HL-60 (cell line): ENCODE measurements at regions not wholly inside any gene's neighbourhood (a gene's known extent, or its start where the extent isn't known, plus 50 kb on each side); places are given as distances from the start of the nearest gene placed in this dataset.
A peak's percentile ranks its signal among the peaks of the same experiment; 100 is the strongest.
"Not testable (repeated sequence)": the region's sequence is repeated elsewhere in the genome, so short reads cannot be mapped to it uniquely, and the experiment has no call there.

Source experiments
- DNase-seq, 2 experiments: peaks; one replicate each; pipeline ENCODE4 v3.0.0-alpha.2; 2010 to 2020; ENCODE audit warnings: low read depth in 1 of 2, low spot score in 1 of 2
- H3K27ac ChIP-seq: fragments of 250-450 bp; sonication (Bioruptor Pico); replicated peaks from 2 replicates; pipeline ENCODE4 v1.5.1; 2020; ENCODE audit warnings: mild to moderate bottlenecking, moderate library complexity
- H3K27me3 ChIP-seq: fragments of 250-450 bp; sonication (Bioruptor Pico); 2 replicates; pipeline ENCODE4 v1.5.1; 2021; ENCODE audit warnings: mild to moderate bottlenecking, moderate library complexity; ENCODE audit not compliant: insufficient read depth, poor library complexity, severe bottlenecking
- H3K4me3 ChIP-seq: replicated peaks from 2 replicates; pipeline ENCODE4 v1.5.1; 2011; ENCODE audit warnings: mild to moderate bottlenecking, control low read depth, low read length; ENCODE audit not compliant: insufficient read depth
- GABPA ChIP-seq: IDR thresholded peaks from 2 replicates; pipeline ENCODE4 v1.6.1; 2012; ENCODE audit warnings: low read depth
- POLR2AphosphoS5 ChIP-seq: IDR thresholded peaks from 2 replicates; pipeline ENCODE4 v1.6.1; 2012; ENCODE audit warnings: low read depth
- REST ChIP-seq: IDR thresholded peaks from 2 replicates; pipeline ENCODE4 v1.6.1; 2012; ENCODE audit warnings: low read depth; ENCODE audit not compliant: insufficient replicate concordance
- SPI1 ChIP-seq: IDR thresholded peaks from 2 replicates; pipeline ENCODE4 v1.6.1; 2012; ENCODE audit warnings: low read depth, mild to moderate bottlenecking, borderline replicate concordance
- TF ChIP-seq, protein P1 (sequence below): IDR thresholded peaks from one replicate; pipeline ENCODE4 v1.5.1; 2011; ENCODE audit warnings: low read length, control low read depth, inconsistent platforms; ENCODE audit not compliant: insufficient read depth

GRCh38 chr10:32140403-32140802 lies 84.2 kb upstream of the KIF5B start:
- DNase-seq, result no peak
- H3K27me3 ChIP-seq, result no peaks in the 10 kb centered on the region
- H3K4me3 ChIP-seq, result no peak overlapping the region
- TF ChIP-seq REST (no peak), POLR2AphosphoS5 (no peak), SPI1 (no peak), GABPA (no peak)
- TF ChIP-seq, protein P1, sequence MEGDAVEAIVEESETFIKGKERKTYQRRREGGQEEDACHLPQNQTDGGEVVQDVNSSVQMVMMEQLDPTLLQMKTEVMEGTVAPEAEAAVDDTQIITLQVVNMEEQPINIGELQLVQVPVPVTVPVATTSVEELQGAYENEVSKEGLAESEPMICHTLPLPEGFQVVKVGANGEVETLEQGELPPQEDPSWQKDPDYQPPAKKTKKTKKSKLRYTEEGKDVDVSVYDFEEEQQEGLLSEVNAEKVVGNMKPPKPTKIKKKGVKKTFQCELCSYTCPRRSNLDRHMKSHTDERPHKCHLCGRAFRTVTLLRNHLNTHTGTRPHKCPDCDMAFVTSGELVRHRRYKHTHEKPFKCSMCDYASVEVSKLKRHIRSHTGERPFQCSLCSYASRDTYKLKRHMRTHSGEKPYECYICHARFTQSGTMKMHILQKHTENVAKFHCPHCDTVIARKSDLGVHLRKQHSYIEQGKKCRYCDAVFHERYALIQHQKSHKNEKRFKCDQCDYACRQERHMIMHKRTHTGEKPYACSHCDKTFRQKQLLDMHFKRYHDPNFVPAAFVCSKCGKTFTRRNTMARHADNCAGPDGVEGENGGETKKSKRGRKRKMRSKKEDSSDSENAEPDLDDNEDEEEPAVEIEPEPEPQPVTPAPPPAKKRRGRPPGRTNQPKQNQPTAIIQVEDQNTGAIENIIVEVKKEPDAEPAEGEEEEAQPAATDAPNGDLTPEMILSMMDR, result no peak
- no peak overlapping the region for H3K27ac ChIP-seq

DNA sequence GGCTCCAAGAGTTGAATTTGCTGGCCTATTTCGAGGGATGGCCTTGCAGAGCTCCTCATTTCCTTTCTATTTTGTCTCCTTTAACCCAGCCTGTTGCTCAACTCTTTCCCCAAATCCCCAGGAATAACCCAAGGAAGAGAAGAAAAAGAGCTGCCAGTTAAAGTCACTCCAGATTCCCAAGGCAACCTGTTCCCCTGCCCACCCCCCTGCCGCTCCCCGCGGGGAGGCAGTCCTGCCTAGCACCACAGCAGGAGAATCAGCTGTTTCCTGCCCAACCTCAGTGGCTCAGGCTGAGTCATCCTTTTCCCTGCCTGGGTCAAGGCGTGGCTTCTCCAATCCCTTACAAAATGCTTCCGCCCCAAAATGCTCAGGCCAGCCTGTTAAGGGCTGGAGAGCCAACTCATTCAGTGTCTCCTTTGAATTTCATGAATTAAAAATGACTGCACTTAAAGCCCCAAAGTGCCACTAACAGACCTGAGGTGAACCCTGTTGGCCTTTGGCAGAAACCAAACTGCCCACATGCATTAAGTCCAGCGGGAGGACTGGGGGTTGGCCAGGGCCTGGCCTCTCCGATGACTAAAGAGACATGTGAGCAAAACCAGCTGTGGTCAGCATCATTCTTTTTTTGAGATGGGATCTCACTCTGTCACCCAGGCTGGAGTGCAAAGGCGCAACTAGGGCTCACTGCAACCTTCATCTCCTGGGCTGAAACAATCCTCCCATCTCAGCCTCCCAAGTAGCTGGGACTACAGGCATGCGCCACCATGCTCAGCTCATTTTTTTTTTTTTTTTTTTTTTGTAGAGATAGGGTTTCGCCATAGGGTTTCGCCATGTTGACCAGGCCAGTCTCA lies 83.2 kb upstream of the KIF5B start:
- Histone ChIP-seq H3K27ac (no peak overlapping the region), H3K4me3 (no peak overlapping the region), H3K27me3 (no peaks in the 10 kb centered on the region)
- TF ChIP-seq POLR2AphosphoS5 (peak; percentile 37; the same call in 1 of the 2 replicates), GABPA (no peak), SPI1 (peak; percentile 2; the same call in 1 of the 2 replicates)
- DNase-seq, result peak; percentile 78

DNA sequence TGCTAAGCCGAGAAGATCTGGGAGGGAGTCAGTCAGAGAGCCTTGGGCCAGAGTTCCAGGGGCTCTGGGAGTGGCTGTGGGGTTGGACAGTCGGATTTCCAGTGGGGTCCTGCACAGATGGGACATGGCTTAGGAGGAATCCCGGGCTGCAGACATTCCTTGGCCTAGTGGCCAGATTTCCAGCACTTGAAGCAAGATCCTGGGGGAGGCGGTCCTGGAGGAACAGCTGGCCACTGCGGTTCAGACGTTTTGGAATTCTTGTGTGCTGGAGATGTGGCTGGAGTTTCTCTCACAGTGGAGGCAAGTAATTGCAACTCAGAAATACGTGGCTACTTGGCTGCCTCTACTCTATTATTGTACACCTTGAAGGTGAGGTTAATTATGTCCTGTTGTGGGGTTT lies 80.7 kb upstream of the KIF5B start:
- not testable (repeated sequence) for H3K27me3 ChIP-seq, H3K27ac ChIP-seq, H3K4me3 ChIP-seq, DNase-seq

DNA sequence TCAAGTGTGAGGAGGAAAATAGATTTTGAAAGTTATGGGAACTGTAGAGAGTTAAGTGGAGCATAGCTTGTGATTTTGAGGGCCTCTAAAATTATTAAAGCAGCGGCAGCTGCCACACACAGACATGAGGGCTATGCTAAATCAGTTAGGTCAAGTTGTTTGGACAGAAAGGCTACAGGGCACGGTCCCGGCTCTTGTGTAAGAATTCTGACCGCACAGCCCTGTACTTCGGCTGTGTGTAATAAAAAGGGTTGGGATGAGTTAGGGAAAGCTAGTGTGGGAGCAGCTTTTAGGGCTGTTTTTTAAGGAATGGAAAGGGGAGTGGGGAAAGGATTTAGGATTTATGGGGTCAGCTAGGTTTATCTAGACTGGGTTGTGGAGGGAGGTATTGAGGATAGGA lies 79.6 kb upstream of the KIF5B start:
- H3K4me3 ChIP-seq, H3K27ac ChIP-seq, H3K27me3 ChIP-seq, DNase-seq: not testable (repeated sequence)

DNA sequence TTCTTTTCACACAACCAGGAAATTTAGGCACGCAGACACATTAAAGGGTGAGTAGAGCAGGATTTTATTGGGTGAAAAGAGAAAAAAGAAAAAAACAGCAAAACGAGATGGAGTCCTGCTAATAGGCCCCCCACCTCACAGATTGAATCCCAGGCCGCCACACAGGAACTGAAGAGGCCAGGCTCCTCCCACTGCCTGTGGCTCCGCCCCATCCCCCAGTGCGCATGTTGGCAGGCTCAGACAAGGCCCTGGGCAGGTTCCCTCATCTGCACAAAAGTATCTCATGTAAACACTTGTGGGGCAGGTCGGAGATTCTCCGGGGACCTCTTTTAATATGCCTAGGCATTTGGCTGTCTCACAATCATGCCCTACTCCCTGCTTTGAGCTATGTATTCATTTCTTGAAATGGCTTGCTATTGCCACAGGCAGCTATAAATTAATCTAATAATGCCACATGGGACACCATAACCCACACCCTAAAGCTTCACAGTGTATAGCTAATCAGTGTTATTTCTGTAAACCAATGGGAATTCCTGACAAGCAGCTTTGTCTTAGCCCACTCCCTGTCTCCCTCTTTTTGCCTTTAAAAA lies 76.2 kb upstream of the KIF5B start:
- no peak overlapping the region for H3K27ac ChIP-seq
- no peaks in the 10 kb centered on the region for H3K27me3 ChIP-seq
- no peak for DNase-seq
- H3K4me3 ChIP-seq, result no peak overlapping the region
- TF ChIP-seq, protein P1, result no peak
- TF ChIP-seq GABPA, result no peak
- TF ChIP-seq SPI1, result no peak

DNA sequence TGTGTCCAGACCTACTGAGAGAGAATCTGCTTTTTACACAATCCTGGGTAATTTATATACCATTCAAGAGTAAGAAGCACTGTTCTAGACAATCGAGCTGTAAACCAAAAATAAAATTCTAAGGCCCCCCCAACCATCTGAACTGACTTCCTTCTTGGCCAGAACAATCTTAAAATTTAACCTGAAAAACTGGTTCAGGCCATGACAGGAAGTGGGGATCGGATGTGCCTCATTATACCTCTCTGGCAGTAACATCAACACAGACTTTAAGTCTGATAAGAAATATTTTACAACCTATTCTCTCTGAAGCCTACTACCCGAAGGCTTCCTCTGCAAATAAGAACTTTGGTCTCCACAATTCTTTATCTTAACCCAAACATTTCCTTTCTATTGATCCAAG lies 75.2 kb upstream of the KIF5B start:
- no peak overlapping the region for H3K4me3 ChIP-seq
- H3K27ac ChIP-seq, result no peak overlapping the region
- TF ChIP-seq SPI1 (no peak), GABPA (no peak), REST (no peak), POLR2AphosphoS5 (no peak)
- TF ChIP-seq, protein P1, result no peak
- H3K27me3 ChIP-seq, result no peaks in the 10 kb centered on the region
- DNase-seq, result no peak
